ENCODE measurements at regions not wholly inside any gene's neighbourhood (a gene's known extent, or its start where the extent isn't known, plus 50 kb on each side); places are given as distances from the start of the nearest gene placed in this dataset.
"Not testable (repeated sequence)": the region's sequence is repeated elsewhere in the genome, so short reads cannot be mapped to it uniquely, and the experiment has no call there.

DNA sequence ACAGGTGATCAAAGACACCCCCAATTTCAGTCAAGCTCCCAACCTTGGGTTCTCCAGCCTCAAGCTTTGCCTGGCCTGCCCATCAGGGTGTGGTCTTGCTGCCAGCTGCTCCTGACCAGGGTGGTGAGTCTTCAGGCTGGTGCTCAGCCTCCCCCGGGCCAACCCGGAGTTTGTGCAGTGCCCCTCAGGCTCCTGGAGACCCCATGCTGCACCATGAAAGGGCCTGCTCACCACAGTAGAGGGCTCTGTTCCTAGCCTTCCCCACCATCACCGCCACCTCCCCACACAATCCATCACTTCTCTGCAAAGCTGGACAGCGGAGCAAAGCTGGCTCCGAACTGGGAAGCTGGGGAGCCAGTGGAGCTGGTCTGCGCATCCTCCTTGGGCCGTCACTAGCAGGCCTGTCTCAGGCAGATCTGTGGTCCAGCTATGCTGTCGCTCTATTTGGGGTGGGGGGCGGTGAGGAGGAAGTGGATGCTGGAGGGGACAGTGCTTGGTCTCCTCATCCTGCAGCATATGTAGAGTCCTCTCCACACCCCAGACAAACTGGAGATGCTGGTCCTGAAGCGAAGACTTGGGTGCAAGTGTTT is 88.5 kb upstream of the RPL38 start:
- DNase-seq (ENCODE audit: low read depth), result no peak
- in situ Hi-C loops (cut with HindIII; ENCODE audit: low pct_unique_long_range_greater_than_20kb, low sequenced_read_pairs), result no loop called here

- in situ Hi-C loops (cut with HindIII; ENCODE audit: low pct_unique_long_range_greater_than_20kb, low sequenced_read_pairs), result no loop called here
- DNase-seq (ENCODE audit: low read depth), result no peak
Observed at GRCh38 chr17:74115586-74115985, 87.9 kb upstream of the RPL38 start.

DNA sequence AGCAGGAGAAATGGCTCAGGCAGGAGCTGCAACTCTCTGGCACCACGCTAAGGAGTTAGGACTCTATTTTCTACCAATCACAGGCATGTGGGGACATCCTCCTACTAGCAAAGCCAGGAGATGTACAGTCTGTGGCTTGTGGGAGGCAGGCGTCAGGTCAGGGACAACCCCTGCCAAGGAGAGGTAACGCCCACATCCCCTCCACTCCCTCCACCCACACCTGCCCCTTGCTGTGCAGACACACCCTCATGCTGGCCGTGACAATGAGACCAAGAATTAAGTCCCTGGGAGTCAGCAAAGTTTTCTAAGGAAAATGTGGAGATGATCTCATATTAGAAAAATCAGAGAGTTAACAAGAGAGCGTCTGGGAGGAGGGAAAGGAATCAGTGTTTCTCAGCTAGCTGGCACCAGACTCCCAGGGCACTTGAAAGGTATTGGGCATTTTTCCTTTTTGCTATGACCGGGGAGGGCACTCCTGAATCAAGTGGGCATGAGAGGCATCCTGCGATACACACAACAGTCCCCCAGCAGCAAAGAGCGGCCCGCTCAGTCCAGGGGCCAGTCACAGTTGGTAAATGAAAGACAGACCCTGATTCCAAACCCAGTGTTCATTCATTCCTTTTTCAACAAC is 87.3 kb upstream of the RPL38 start:
- peak; percentile 33 for DNase-seq (ENCODE audit: low read depth)

DNA sequence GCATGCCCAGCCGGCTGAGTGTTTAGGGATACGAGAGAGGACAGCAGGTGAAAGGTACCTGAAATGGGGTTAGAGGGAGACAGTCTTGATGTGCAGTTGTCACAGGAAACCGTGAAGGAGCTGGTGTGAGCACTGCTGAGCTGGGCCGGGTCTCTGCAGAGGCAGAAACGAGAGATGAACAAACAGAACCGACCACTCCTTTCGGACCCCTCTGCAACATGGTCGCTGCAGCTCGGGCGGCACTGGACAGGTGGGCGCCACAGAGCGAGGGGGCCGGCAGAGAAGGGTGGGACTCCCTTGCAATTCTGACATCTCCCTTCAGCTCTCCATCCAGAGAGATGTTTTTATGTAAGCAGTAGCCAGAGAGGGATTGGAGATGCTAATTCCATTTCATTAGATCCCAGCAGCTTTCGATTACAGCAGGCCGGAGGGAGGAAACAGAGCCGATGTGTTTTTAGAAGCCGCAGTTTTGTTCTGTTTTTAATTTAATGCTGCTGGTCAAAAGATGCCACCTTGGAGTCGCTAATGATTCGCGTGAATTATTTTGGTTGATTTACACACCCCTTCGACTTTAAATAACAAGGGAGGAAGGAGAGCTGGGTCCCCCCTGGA is 86.3 kb upstream of the RPL38 start:
- DNase-seq (ENCODE audit: low read depth), result no peak
- in situ Hi-C loops (cut with HindIII; ENCODE audit: low pct_unique_long_range_greater_than_20kb, low sequenced_read_pairs), result no loop called here

More for the DNA sequence above, 87.3 kb upstream of the RPL38 start:
- in situ Hi-C loops (cut with HindIII; ENCODE audit: low pct_unique_long_range_greater_than_20kb, low sequenced_read_pairs), result no loop called here

DNA sequence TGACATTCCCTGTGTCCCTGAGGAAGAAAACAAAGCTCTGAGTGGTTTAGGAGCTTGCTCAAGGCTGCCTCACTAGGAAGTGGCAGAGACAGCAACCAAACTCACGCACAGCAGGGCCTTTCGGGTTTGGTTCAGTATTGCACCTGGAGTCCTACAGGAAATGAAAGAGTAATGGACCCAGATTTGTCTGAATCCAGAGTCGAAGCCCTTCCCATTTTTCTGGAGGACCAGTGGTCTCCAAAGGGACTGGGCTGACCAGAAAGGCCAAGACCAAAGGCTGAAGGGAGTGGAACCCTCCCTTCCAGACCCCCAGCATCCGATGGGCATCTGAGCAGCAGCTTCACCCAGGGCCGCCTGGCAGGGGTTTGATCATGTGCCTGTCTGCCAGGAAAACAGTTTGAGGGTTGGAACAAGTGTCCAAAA is 85.5 kb upstream of the RPL38 start:
- no peak for DNase-seq (ENCODE audit: low read depth)
- in situ Hi-C loops (cut with HindIII; ENCODE audit: low pct_unique_long_range_greater_than_20kb, low sequenced_read_pairs), result no loop called here

GRCh38 chr17:74118504-74118903 is 85.0 kb upstream of the RPL38 start:
- in situ Hi-C loops (cut with HindIII; ENCODE audit: low pct_unique_long_range_greater_than_20kb, low sequenced_read_pairs), result no loop called here
- DNase-seq (ENCODE audit: low read depth), result no peak

DNA sequence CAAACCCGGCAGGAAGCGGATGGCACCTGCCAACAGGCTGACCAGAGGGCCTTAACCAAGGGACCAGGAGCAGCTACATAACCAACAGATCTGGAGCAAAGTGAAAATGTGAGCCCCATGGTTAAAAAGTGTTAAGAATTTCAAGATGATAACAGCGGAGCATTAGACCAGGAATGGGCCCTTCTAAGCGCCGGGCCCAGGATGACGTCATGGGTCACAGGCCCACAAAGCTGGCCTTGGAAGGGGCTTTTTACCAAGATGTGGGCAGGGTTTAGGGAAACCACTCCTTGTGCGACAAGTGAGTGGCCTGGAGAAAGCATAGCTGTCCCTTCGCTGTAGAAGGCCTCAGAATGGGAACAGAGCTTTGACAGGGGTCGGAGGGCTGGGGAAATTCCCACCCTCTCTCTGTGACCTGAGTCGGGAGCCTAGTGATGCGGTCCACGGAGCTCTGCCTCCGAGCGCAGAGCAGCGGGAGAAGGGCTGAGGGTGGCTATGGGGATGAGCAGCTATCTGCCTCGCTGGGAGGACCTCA is 84.4 kb upstream of the RPL38 start:
- no peak for DNase-seq (ENCODE audit: low read depth)
- in situ Hi-C loops (cut with HindIII; ENCODE audit: low pct_unique_long_range_greater_than_20kb, low sequenced_read_pairs), result no loop called here

DNA sequence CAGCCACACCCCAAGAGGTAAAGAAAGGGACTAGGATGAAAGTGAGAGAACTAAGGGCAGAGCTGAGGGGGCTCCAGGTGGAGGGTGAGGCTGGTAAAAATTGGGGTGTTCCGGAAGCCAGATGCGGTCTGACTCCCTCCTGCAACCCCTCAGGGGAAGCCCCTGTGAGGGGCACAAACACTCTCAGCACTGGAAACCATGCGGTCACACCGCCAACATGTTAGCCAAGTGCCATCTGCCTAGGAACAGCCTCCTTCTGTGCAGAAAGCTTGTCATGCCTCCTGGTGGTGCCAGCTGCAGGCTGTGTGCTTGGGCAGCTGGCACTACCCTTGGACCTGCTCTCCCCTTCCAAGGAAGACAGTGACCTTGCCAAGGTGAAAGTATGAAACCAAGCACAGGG is 83.5 kb upstream of the RPL38 start:
- in situ Hi-C loops (cut with HindIII; ENCODE audit: low pct_unique_long_range_greater_than_20kb, low sequenced_read_pairs), result no loop called here

GRCh38 chr17:74123350-74123749 is 80.1 kb upstream of the RPL38 start:
- DNase-seq (ENCODE audit: low read depth), result peak; percentile 53
- in situ Hi-C loops (cut with HindIII; ENCODE audit: low pct_unique_long_range_greater_than_20kb, low sequenced_read_pairs), result no loop called here

More for the DNA sequence above, 83.5 kb upstream of the RPL38 start:
- no peak for DNase-seq (ENCODE audit: low read depth)

- DNase-seq (ENCODE audit: low read depth), result no peak
- in situ Hi-C loops (cut with HindIII; ENCODE audit: low pct_unique_long_range_greater_than_20kb, low sequenced_read_pairs), result no loop called here
Observed at GRCh38 chr17:74123866-74124444, 79.5 kb upstream of the RPL38 start.

DNA sequence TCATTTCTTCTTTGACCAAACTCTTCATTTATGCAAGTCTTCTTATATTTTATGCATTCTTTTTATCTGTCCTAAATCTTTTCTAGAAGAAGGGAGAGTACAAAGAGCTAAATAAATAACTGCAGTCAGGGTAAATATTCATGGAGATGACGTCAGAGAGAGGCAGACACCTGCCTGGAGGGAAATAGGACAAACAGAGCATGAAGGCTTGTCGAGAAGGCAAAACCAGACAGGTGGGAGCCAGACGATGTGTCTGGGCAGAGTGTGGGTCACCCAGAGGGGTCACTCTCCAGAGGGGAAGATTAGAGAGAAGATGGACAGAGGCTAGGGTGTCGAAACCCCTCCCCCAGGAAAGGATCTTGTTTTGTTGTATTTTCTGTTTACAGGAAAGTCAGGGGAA is 78.3 kb upstream of the RPL38 start:
- DNase-seq (ENCODE audit: low read depth), result peak; percentile 18

DNA sequence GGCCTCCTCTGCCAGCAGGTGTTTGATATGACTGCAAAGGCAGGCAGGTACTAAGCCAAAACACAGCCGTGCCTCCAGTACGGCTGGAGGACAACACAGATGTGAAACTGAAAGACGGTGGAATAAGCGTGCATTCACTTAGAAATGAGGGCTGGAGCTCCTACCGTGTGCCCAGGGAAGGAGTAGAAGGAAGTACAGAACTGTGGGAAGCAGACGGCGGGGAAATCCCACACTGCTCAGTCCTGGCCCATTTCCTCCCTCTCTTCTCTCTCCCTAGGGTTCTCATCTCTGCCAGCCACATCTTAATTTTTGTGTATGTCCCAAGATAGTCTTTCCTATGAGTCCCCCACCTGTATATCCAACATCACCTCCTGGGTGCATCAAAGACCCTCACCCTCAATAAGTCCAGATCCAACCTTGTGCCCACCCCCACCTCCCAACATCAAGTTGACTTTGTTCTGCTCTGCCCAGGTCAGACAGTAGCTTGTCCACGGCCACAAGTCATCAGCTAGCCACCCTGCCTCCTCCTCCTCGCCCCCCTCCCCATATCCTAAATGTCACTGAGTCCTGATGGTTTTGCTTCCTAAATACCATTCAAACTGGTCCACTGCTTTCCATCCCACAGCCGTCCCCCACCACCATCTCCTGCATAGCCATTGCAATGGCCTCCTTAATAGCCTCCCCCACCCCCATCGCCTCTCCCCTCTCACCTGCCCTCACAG is 77.1 kb upstream of the RPL38 start:
- in situ Hi-C loops (cut with HindIII; ENCODE audit: low pct_unique_long_range_greater_than_20kb, low sequenced_read_pairs), result no loop called here
- no peak for DNase-seq (ENCODE audit: low read depth)

More for the DNA sequence above, 78.3 kb upstream of the RPL38 start:
- in situ Hi-C loops (cut with HindIII; ENCODE audit: low pct_unique_long_range_greater_than_20kb, low sequenced_read_pairs), result no loop called here

DNA sequence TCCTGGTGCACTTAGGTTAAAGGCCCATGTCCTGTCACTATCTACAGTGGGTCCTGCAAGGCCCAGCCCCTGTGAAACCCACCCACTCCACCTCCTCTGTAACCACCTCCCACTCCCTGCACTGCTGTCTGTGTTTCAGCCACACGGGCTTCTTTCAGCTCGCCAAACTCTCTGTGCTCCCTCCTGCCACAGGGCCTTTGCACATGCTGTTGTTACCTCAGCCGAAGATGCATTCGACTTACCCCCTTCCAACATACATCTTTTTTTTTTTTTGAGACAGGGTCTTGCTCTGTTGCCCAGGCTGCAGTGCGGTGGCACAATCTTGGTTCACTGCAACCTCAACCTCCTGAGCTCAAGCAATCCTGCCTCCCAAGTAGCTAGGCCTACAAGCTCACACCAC is 76.5 kb upstream of the RPL38 start:
- DNase-seq (ENCODE audit: low read depth), result no peak
- in situ Hi-C loops (cut with HindIII; ENCODE audit: low pct_unique_long_range_greater_than_20kb, low sequenced_read_pairs), result no loop called here

- in situ Hi-C loops (cut with HindIII; ENCODE audit: low pct_unique_long_range_greater_than_20kb, low sequenced_read_pairs), result no loop called here
- no peak for DNase-seq (ENCODE audit: low read depth)
Observed at GRCh38 chr17:74128456-74129211, 74.8 kb upstream of the RPL38 start.

GRCh38 chr17:74129800-74130199 is 73.7 kb upstream of the RPL38 start:
- DNase-seq (ENCODE audit: low read depth); in situ Hi-C loops (cut with HindIII; ENCODE audit: low pct_unique_long_range_greater_than_20kb, low sequenced_read_pairs): not testable (repeated sequence)

DNA sequence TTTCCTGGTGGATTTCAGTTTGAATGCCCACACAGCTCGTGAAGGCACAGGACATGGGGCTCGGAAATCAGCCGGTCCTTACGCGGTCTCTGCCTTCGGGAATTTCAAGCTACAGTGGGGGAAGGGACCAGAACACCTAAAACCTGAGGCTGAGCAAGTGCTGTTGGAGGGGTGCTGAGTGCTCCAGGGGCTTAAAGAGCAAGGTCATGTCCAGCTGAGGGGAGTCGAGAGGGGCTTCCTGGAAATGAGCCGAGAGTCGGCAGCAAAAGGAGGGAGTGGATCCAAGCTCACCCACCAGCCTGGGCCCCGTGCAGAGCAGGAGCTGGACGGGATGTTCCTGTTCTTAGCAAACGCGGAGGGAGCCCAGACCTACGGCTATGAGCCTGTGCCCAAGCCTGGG is 73.2 kb upstream of the RPL38 start:
- in situ Hi-C loops (cut with HindIII; ENCODE audit: low pct_unique_long_range_greater_than_20kb, low sequenced_read_pairs), result no loop called here

DNA sequence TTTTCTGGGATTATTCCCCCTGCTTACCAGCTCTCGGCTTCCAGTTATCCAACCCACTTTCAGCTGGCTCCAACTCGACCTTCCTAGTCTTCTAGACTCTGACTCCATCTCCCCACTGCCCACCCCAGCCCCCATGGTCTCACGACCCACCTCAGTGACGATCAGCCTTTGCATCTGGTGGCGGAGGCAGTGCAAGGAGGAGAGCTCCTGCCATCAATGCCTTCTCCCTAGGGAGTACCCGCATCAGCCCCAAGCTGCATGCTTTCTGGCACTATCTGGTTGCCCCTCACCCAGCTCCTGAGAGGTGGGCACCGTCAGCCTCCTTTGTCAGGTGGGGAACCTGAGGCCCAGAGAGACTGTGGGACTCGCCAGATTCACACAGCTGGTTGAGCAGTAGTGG is 72.6 kb upstream of the RPL38 start:
- no peak for DNase-seq (ENCODE audit: low read depth)
- in situ Hi-C loops (cut with HindIII; ENCODE audit: low pct_unique_long_range_greater_than_20kb, low sequenced_read_pairs), result no loop called here

More for the DNA sequence above, 73.2 kb upstream of the RPL38 start:
- no peak for DNase-seq (ENCODE audit: low read depth)

- DNase-seq (ENCODE audit: low read depth), result no peak
- in situ Hi-C loops (cut with HindIII; ENCODE audit: low pct_unique_long_range_greater_than_20kb, low sequenced_read_pairs), result no loop called here
Observed at GRCh38 chr17:74132354-74132753, 71.1 kb upstream of the RPL38 start.

Data from Caki2 (cell line).